ENCODE measurements at regions not wholly inside any gene's neighbourhood (a gene's known extent, or its start where the extent isn't known, plus 50 kb on each side); places are given as distances from the start of the nearest gene placed in this dataset.

- Histone ChIP-seq H3K9ac (ENCODE audit: insufficient read length, low read depth) (no peak overlapping the region), H3K27me3 (ENCODE audit: insufficient read depth, insufficient read length) (no peaks in the 10 kb centered on the region), H3K4me3 (ENCODE audit: insufficient read length, low read depth) (no peak overlapping the region), H3K9me3 (ENCODE audit: insufficient read depth, low read length) (peaks cover 14% of the 10 kb centered on the region), H3K4me1 (ENCODE audit: insufficient read depth, insufficient read length) (no peaks in the 10 kb centered on the region), H3K36me3 (ENCODE audit: insufficient read depth, insufficient read length, low read length) (no peaks in the 10 kb centered on the region)
- no peak for DNase-seq (ENCODE audit: low read depth, low spot score)
- no peak for TF ChIP-seq ZNF274 (IDR thresholded peaks at IDR 0.05; ENCODE audit: low read depth, low read length)
Observed at GRCh38 chr9:105039175-105039799, 111.3 kb upstream of the ABCA1 start.

GRCh38 chr9:105043370-105043936 lies 115.5 kb upstream of the ABCA1 start:
- H3K36me3 ChIP-seq (ENCODE audit: insufficient read depth, insufficient read length, low read length) = no peaks in the 10 kb centered on the region
- DNase-seq (ENCODE audit: low read depth, low spot score) = no peak
- H3K4me1 ChIP-seq (ENCODE audit: insufficient read depth, insufficient read length) = no peaks in the 10 kb centered on the region
- H3K27me3 ChIP-seq (ENCODE audit: insufficient read depth, insufficient read length) = no peaks in the 10 kb centered on the region
- H3K4me3 ChIP-seq (ENCODE audit: insufficient read length, low read depth) = no peak overlapping the region
- no peaks in the 10 kb centered on the region for H3K9me3 ChIP-seq (ENCODE audit: insufficient read depth, low read length)
- no peak overlapping the region for H3K9ac ChIP-seq (ENCODE audit: insufficient read length, low read depth)
- TF ChIP-seq ZNF274 (IDR thresholded peaks at IDR 0.05; ENCODE audit: low read depth, low read length) (no peak), SUZ12 (IDR thresholded peaks at IDR 0.05; ENCODE audit: extremely low read depth, insufficient read depth, insufficient read length) (no peak), YY1 (IDR thresholded peaks at IDR 0.05; ENCODE audit: insufficient read depth, insufficient read length) (no peak)

GRCh38 chr9:105044518-105044917 lies 116.6 kb upstream of the ABCA1 start:
- Histone ChIP-seq H3K4me3 (ENCODE audit: insufficient read length, low read depth) (no peak overlapping the region), H3K9me3 (ENCODE audit: insufficient read depth, low read length) (no peaks in the 10 kb centered on the region), H3K27me3 (ENCODE audit: insufficient read depth, insufficient read length) (no peaks in the 10 kb centered on the region), H3K36me3 (ENCODE audit: insufficient read depth, insufficient read length, low read length) (no peaks in the 10 kb centered on the region), H3K4me1 (ENCODE audit: insufficient read depth, insufficient read length) (no peaks in the 10 kb centered on the region), H3K9ac (ENCODE audit: insufficient read length, low read depth) (no peak overlapping the region)
- DNase-seq (ENCODE audit: low read depth, low spot score) = no peak
- TF ChIP-seq YY1 (IDR thresholded peaks at IDR 0.05; ENCODE audit: insufficient read depth, insufficient read length) (no peak), ZNF274 (IDR thresholded peaks at IDR 0.05; ENCODE audit: low read depth, low read length) (no peak), SUZ12 (IDR thresholded peaks at IDR 0.05; ENCODE audit: extremely low read depth, insufficient read depth, insufficient read length) (no peak)

- Histone ChIP-seq H3K36me3 (ENCODE audit: insufficient read depth, insufficient read length, low read length) (no peaks in the 10 kb centered on the region), H3K9me3 (ENCODE audit: insufficient read depth, low read length) (no peaks in the 10 kb centered on the region), H3K4me3 (ENCODE audit: insufficient read length, low read depth) (no peak overlapping the region), H3K27me3 (ENCODE audit: insufficient read depth, insufficient read length) (no peaks in the 10 kb centered on the region), H3K4me1 (ENCODE audit: insufficient read depth, insufficient read length) (no peaks in the 10 kb centered on the region), H3K9ac (ENCODE audit: insufficient read length, low read depth) (no peak overlapping the region)
- TF ChIP-seq ZNF274 (IDR thresholded peaks at IDR 0.05; ENCODE audit: low read depth, low read length) (no peak), SUZ12 (IDR thresholded peaks at IDR 0.05; ENCODE audit: extremely low read depth, insufficient read depth, insufficient read length) (no peak), YY1 (IDR thresholded peaks at IDR 0.05; ENCODE audit: insufficient read depth, insufficient read length) (no peak)
- DNase-seq (ENCODE audit: low read depth, low spot score) = no peak
Observed at GRCh38 chr9:105046907-105047741, 119.2 kb upstream of the ABCA1 start.

- no peak for DNase-seq (ENCODE audit: low read depth, low spot score)
- Histone ChIP-seq H3K27me3 (ENCODE audit: insufficient read depth, insufficient read length) (no peaks in the 10 kb centered on the region), H3K9ac (ENCODE audit: insufficient read length, low read depth) (no peak overlapping the region), H3K36me3 (ENCODE audit: insufficient read depth, insufficient read length, low read length) (no peaks in the 10 kb centered on the region), H3K9me3 (ENCODE audit: insufficient read depth, low read length) (no peaks in the 10 kb centered on the region), H3K4me3 (ENCODE audit: insufficient read length, low read depth) (no peak overlapping the region), H3K4me1 (ENCODE audit: insufficient read depth, insufficient read length) (no peaks in the 10 kb centered on the region)
- TF ChIP-seq ZNF274 (IDR thresholded peaks at IDR 0.05; ENCODE audit: low read depth, low read length) (no peak), SUZ12 (IDR thresholded peaks at IDR 0.05; ENCODE audit: extremely low read depth, insufficient read depth, insufficient read length) (no peak), YY1 (IDR thresholded peaks at IDR 0.05; ENCODE audit: insufficient read depth, insufficient read length) (no peak)
Observed at GRCh38 chr9:105047742-105048041, 119.7 kb upstream of the ABCA1 start.

- no peak for TF ChIP-seq SUZ12 (IDR thresholded peaks at IDR 0.05; ENCODE audit: extremely low read depth, insufficient read depth, insufficient read length)
- no peak for TF ChIP-seq ZNF274 (IDR thresholded peaks at IDR 0.05; ENCODE audit: low read depth, low read length)
- TF ChIP-seq YY1 (IDR thresholded peaks at IDR 0.05; ENCODE audit: insufficient read depth, insufficient read length) = no peak
- Histone ChIP-seq H3K9me3 (ENCODE audit: insufficient read depth, low read length) (no peaks in the 10 kb centered on the region), H3K9ac (ENCODE audit: insufficient read length, low read depth) (no peak overlapping the region)
Observed at GRCh38 chr9:105048331-105048730, 120.4 kb upstream of the ABCA1 start.

GRCh38 chr9:105050296-105050695 lies 122.3 kb upstream of the ABCA1 start:
- no peak for DNase-seq (ENCODE audit: low read depth, low spot score)
- H3K4me1 ChIP-seq (ENCODE audit: insufficient read depth, insufficient read length) = no peaks in the 10 kb centered on the region

More at GRCh38 chr9:105048331-105048730, 120.4 kb upstream of the ABCA1 start:
- no peaks in the 10 kb centered on the region for H3K36me3 ChIP-seq (ENCODE audit: insufficient read depth, insufficient read length, low read length)
- H3K4me3 ChIP-seq (ENCODE audit: insufficient read length, low read depth) = no peak overlapping the region
- no peak for DNase-seq (ENCODE audit: low read depth, low spot score)
- H3K27me3 ChIP-seq (ENCODE audit: insufficient read depth, insufficient read length) = no peaks in the 10 kb centered on the region
- no peaks in the 10 kb centered on the region for H3K4me1 ChIP-seq (ENCODE audit: insufficient read depth, insufficient read length)

More at GRCh38 chr9:105050296-105050695, 122.3 kb upstream of the ABCA1 start:
- H3K27me3 ChIP-seq (ENCODE audit: insufficient read depth, insufficient read length) = no peaks in the 10 kb centered on the region
- H3K36me3 ChIP-seq (ENCODE audit: insufficient read depth, insufficient read length, low read length) = no peaks in the 10 kb centered on the region
- no peak overlapping the region for H3K4me3 ChIP-seq (ENCODE audit: insufficient read length, low read depth)
- no peak for TF ChIP-seq YY1 (IDR thresholded peaks at IDR 0.05; ENCODE audit: insufficient read depth, insufficient read length)
- TF ChIP-seq SUZ12 (IDR thresholded peaks at IDR 0.05; ENCODE audit: extremely low read depth, insufficient read depth, insufficient read length) = no peak
- TF ChIP-seq ZNF274 (IDR thresholded peaks at IDR 0.05; ENCODE audit: low read depth, low read length) = no peak
- H3K9ac ChIP-seq (ENCODE audit: insufficient read length, low read depth) = no peak overlapping the region
- H3K9me3 ChIP-seq (ENCODE audit: insufficient read depth, low read length) = peaks cover 4% of the 10 kb centered on the region; the same call in 1 of the 2 replicates

Data from NT2/D1 (cell line).